Ascending aorta (tissue), 2 donors: ENCODE measurements at regions not wholly inside any gene's neighbourhood (a gene's known extent, or its start where the extent isn't known, plus 50 kb on each side); places are given as distances from the start of the nearest gene placed in this dataset.

Experiments
- DNase-seq, 2 donors: peaks; one replicate each; pipeline ENCODE4 v3.0.0-alpha.2; 2019; ENCODE audit warnings: low spot score in 2 of 2
- H3K27ac ChIP-seq, 2 donors: fragments of 200-600 bp; sonication (generic); one replicate each; pipeline ENCODE4 v1.5.1; 2016 to 2017; ENCODE audit warnings: mild to moderate bottlenecking in 1 of 2
- H3K27me3 ChIP-seq: fragments of 200-600 bp; sonication (generic); one replicate; pipeline ENCODE4 v1.5.1; 2017
- H3K36me3 ChIP-seq, 2 donors: fragments of 200-600 bp; sonication (generic); one replicate each; pipeline ENCODE4 v1.5.1; 2016
- H3K4me1 ChIP-seq, 2 donors: fragments of 200-600 bp; sonication (generic); one replicate each; pipeline ENCODE4 v1.5.1; 2016 to 2017; ENCODE audit warnings: mild to moderate bottlenecking in 1 of 2
- H3K4me3 ChIP-seq, 2 donors: fragments of 200-600 bp; sonication (generic); one replicate each; pipeline ENCODE4 v1.5.1; 2016 to 2017; ENCODE audit warnings: mild to moderate bottlenecking in 1 of 2
- H3K9me3 ChIP-seq, 2 donors: fragments of 200-600 bp; sonication (generic); one replicate each; pipeline ENCODE4 v1.5.1; 2016
- intact Hi-C: fragments of 100-400 bp; cut with DNase I; formaldehyde crosslinking; loops from one replicate; pipeline ENCODE4 v1.15.1; 2023
- TF ChIP-seq, protein P1 (sequence below), 3 experiments: fragments of 200-600 bp in 2 of 3; fragments of 450-650 bp in 1 of 3; sonication (generic) in 2 of 3; IDR thresholded peaks; one replicate each; pipeline ENCODE4 v1.5.1; 2016 to 2019; ENCODE audit warnings: antibody characterized with exemption in 3 of 3, mild to moderate bottlenecking in 1 of 3, moderate library complexity in 1 of 3

DNA sequence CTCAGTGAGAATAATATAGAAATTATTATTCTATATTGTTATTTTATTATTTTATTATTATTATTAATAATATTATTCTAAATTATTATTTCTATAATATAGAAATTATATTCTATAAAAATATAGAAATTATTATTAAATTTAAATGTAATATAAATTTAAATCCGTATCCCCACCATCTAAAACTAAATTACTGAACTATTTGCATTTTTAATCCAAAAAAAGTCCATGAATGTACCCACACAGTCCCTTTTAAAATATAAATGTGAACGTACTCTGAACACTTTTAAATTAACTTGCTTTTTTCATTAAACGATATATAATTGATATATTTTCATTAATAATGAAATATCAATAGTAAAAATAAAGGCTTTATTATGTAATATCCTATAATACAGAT is 248.3 kb upstream of the PCDH7 start:
- Histone ChIP-seq H3K27me3 (no peaks in the 10 kb centered on the region), H3K9me3 (no peaks in the 10 kb centered on the region), H3K36me3 (no peaks in the 10 kb centered on the region), H3K27ac (no peak overlapping the region), H3K4me1 (no peaks in the 10 kb centered on the region), H3K4me3 (no peak overlapping the region)
- TF ChIP-seq, protein P1, sequence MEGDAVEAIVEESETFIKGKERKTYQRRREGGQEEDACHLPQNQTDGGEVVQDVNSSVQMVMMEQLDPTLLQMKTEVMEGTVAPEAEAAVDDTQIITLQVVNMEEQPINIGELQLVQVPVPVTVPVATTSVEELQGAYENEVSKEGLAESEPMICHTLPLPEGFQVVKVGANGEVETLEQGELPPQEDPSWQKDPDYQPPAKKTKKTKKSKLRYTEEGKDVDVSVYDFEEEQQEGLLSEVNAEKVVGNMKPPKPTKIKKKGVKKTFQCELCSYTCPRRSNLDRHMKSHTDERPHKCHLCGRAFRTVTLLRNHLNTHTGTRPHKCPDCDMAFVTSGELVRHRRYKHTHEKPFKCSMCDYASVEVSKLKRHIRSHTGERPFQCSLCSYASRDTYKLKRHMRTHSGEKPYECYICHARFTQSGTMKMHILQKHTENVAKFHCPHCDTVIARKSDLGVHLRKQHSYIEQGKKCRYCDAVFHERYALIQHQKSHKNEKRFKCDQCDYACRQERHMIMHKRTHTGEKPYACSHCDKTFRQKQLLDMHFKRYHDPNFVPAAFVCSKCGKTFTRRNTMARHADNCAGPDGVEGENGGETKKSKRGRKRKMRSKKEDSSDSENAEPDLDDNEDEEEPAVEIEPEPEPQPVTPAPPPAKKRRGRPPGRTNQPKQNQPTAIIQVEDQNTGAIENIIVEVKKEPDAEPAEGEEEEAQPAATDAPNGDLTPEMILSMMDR (IDR thresholded peaks at IDR 0.05), result no peak
- intact Hi-C loops, result no loop called here
- no peak for DNase-seq

DNA sequence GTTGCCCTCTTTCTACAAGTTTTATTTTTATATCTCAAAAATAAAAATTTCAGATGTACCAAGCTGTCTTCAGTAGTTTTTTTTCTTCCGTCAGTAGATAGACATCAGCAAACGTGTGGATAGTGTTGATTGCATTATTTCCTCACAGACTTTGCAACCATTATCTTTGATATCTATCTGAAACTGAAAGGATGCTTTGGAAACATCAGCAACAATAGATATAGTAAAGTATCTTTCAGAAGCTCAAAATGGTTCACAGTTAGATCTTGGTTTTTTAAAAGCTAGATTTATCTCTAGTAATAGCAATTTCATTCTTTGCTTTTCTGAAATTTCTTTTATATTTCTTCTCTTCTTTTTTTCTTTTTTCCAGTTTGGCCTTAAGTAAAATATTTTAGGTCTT is 246.9 kb upstream of the PCDH7 start:
- no peak for DNase-seq
- Histone ChIP-seq H3K36me3 (no peaks in the 10 kb centered on the region), H3K27ac (no peak overlapping the region), H3K9me3 (no peaks in the 10 kb centered on the region), H3K4me1 (no peaks in the 10 kb centered on the region), H3K4me3 (no peak overlapping the region), H3K27me3 (no peaks in the 10 kb centered on the region)
- intact Hi-C loops, result no loop called here
- TF ChIP-seq, protein P1 (IDR thresholded peaks at IDR 0.05), result no peak

DNA sequence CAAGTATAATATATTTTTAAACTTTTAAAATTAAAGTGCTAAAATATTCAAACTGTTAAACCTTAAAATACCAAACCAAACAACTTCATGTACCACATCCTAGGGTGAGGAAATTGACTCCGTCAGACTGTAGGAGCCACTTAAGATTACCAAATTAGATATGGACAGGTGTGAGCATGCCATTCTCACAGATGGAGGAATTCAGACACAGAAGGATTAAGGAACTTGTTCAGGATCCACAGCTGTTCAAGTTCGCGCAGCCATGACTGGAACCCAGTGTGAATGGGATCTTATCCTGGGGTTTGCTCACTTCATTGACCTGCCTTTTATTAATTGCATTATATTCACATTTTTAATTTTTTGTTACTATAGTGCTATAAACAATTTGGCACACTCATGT is 224.9 kb upstream of the PCDH7 start:
- TF ChIP-seq, protein P1 (IDR thresholded peaks at IDR 0.05), result no peak
- intact Hi-C loops, result no loop called here
- no peaks in the 10 kb centered on the region for H3K4me1 ChIP-seq
- H3K4me3 ChIP-seq, result no peak overlapping the region
- no peaks in the 10 kb centered on the region for H3K9me3 ChIP-seq
- H3K27me3 ChIP-seq, result no peaks in the 10 kb centered on the region
- no peak for DNase-seq
- H3K27ac ChIP-seq, result no peak overlapping the region
- no peaks in the 10 kb centered on the region for H3K36me3 ChIP-seq

DNA sequence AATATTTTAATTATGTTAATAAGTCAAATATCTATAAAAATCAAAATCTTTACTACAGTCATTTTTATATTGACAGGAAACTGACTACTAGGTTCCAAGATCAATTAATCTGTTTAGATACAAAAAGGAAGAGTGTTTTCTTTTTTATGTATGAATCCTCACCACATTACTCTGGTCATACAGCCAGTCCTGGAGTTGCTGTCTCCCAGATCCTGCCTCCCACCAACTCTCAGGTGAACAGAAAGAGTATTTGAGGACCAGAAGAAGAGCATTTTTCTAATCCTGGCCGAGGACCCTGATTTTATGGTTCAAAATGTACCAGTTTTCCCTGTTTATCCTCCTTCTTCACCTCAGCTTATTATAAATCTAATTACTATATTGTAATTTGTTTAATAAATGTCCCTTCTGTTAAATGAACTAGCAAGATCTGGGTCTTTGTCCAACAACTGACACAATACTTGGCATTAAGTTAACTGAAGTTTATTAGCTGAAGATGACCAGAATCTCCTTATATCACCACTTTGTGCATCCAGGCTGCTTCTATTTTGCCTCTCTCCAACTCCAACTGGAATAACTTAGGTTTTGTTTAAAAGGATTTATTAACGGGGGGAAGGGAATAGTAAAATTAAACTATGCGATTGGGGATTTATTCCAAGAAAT is 224.4 kb upstream of the PCDH7 start:
- TF ChIP-seq, protein P1 (IDR thresholded peaks at IDR 0.05), result no peak
- Histone ChIP-seq H3K9me3 (no peaks in the 10 kb centered on the region), H3K27me3 (no peaks in the 10 kb centered on the region), H3K27ac (no peak overlapping the region), H3K4me1 (no peaks in the 10 kb centered on the region), H3K36me3 (no peaks in the 10 kb centered on the region), H3K4me3 (no peak overlapping the region)
- intact Hi-C loops, result no loop called here
- no peak for DNase-seq

DNA sequence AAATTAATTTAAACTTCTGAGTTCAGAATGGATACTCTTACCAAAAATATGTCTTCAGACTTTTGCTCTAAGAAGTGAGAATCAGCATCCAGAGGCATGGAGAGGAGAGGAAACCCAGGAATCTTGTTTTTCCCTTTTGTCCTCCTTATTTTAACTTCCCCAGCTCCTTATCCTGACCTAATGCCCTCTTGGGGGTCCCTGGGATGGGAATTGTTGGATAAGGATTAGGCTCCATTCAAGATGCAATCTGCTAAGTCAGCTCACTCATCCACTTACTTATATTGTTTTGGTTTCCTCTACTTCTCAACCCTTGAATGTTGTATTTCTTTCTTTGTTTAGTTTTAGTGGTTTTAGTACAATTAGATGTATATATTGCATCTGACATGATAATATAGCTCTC is 208.4 kb upstream of the PCDH7 start:
- H3K36me3 ChIP-seq, result no peaks in the 10 kb centered on the region
- DNase-seq, result no peak
- H3K27me3 ChIP-seq, result no peaks in the 10 kb centered on the region
- intact Hi-C loops, result no loop called here
- TF ChIP-seq, protein P1 (IDR thresholded peaks at IDR 0.05), result no peak
- H3K4me1 ChIP-seq, result no peaks in the 10 kb centered on the region
- no peak overlapping the region for H3K27ac ChIP-seq
- no peaks in the 10 kb centered on the region for H3K9me3 ChIP-seq
- no peak overlapping the region for H3K4me3 ChIP-seq

DNA sequence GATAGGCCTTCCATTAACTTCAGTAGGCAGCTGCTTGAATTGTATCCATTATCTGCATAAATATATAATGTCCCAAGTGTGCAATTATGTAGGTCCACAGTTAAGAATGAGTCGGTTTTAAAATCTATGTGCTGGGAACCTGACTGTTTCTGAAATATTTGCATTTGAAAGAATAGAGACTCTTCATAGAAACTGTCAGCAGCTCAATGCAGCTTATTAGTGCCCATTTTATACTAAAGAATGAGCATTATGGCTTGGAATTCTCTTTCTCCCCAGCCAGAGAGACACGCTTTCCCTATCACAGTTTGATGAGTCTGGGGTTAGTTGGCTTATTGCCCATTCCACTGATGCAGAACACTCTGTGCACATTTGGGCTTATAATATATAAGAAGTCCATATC is 202.0 kb upstream of the PCDH7 start:
- DNase-seq, result no peak
- TF ChIP-seq, protein P1 (IDR thresholded peaks at IDR 0.05), result no peak
- no peaks in the 10 kb centered on the region for H3K36me3 ChIP-seq
- intact Hi-C loops, result no loop called here
- no peak overlapping the region for H3K4me3 ChIP-seq
- no peak overlapping the region for H3K27ac ChIP-seq
- H3K27me3 ChIP-seq, result no peaks in the 10 kb centered on the region
- no peaks in the 10 kb centered on the region for H3K9me3 ChIP-seq
- no peaks in the 10 kb centered on the region for H3K4me1 ChIP-seq
